ENCODE measurements at regions not wholly inside any gene's neighbourhood (a gene's known extent, or its start where the extent isn't known, plus 50 kb on each side); places are given as distances from the start of the nearest gene placed in this dataset.
"Not testable (repeated sequence)": the region's sequence is repeated elsewhere in the genome, so short reads cannot be mapped to it uniquely, and the experiment has no call there.

DNA sequence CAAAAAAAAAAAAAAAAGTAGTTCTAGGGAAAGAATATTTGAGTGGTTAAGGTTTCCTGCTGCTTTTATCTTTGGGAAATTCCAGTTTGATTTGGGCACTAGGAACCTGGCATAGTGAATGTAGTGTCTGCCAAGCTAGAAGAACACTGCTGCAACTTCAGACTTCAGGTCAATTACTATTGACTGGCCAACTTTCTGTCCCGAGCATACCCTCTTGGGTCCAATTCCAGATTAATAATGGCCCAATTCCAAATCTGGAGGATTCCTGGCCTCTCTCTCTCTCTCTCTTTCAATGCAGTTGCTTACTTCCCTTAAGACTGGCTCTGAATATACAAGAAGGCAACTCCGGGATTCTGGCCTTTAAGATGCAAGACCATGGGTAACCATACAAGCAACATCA, 74.9 kb downstream of the ANKEF1 start:
- DNase-seq (ENCODE audit: low spot score) = peak; percentile 28

- no peak for DNase-seq (ENCODE audit: low spot score)
Observed at GRCh38 chr20:10110151-10110550, 75.4 kb downstream of the ANKEF1 start.

- no peak for DNase-seq (ENCODE audit: low spot score)
Observed at GRCh38 chr20:10111139-10111958, 76.6 kb downstream of the ANKEF1 start.

- DNase-seq (ENCODE audit: low spot score) = no peak
Observed at GRCh38 chr20:10111959-10112250, 77.1 kb downstream of the ANKEF1 start.

GRCh38 chr20:10113746-10114145, 79.0 kb downstream of the ANKEF1 start:
- no peak for DNase-seq (ENCODE audit: low spot score)

GRCh38 chr20:10114598-10114997, 79.8 kb downstream of the ANKEF1 start:
- no peak for DNase-seq (ENCODE audit: low spot score)

DNA sequence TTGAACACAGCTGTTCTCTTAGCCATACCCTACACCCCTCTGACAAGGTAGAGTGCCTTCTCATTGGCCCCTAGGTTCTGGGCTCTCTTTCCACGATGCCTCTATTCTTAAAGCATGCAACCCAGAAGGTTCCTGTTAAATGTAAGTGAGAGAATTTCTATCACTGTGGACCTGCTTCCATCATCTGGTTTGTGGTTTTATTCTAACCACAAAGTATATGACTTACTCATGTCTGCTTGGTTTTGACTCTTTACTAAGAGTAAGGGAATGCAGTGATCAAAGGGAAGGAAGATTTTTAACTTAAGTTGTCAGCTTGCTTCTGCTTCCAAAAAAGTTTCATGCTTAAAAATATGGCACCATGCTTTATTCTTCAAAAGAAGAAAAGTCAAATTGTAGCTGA, 80.2 kb downstream of the ANKEF1 start:
- no peak for DNase-seq (ENCODE audit: low spot score)

- DNase-seq (ENCODE audit: low spot score) = no peak
Observed at GRCh38 chr20:10119336-10119735, 84.5 kb downstream of the ANKEF1 start.

DNA sequence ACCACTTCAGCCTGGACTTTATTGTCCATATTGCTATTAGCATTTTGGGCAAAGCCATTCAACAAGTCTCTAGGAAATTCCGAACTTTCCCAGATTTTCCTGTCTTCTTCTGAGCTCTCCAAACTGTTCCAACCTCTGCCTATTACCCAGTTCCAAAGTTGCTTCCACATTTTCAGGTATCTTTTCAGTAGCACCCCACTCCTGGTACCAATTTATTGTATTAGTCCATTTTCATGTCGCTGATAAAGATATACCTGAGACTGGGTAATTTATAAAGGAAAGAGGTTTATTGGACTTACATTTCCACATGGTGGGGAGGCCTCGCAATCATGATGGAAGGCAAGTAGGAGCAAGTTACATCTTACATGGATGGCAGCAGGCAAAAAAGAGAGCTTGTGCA, 90.1 kb downstream of the ANKEF1 start:
- not testable (repeated sequence) for DNase-seq (ENCODE audit: low spot score)

DNA sequence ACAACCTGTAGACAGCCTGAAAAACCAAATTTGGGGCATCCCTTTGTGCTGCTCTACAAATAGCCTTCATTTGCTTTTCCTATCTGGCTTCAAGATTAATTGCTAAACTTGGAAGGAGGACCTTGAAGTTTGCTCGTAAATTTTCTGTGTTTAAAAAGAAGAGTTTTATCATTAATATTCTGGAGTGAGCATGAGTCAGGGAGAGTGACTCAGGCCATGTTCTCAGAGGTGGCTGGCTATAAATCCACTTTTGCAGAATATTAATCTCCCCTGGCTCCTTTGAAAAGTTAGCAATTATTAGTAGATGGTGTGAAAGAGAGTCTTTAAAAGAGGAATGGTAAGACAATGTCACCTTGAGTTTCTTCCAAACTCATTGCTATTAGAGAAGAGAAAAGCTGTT, 91.0 kb downstream of the ANKEF1 start:
- no peak for DNase-seq (ENCODE audit: low spot score)

GRCh38 chr20:10129749-10130148, 88.9 kb upstream of the SNAP25 start:
- DNase-seq (ENCODE audit: low spot score) = no peak

DNA sequence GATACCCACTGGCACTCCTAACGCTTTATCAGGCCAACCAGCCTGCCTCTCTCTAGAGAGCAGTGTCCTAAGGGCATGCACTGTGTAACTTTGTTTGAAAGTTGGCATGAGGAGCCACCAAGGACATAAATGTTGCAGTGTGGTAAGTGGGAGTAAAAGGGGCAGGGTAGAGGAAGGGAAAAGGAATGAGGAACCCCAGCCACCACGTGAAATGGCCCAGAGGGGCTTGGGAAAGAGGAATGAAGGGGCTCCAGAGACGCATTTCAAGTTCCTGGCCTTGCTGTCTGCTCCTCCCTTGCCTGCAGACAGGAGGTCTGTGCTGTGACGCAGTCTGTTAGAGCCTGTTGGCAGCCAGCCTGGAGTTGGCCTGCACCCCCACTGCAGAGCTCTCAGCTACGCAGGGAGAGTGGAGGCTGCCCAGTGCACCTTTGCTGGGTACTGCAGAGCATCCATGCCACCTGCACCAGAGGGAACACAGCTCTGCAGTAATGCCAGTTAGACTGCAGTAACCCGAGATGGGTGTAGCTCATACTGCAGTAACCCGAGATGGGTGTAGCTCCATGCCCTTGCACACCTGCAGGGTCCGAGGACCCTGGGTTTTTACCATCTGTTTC, 86.8 kb upstream of the SNAP25 start:
- DNase-seq (ENCODE audit: low spot score) = peak; percentile 79

GRCh38 chr20:10132387-10132786, 86.2 kb upstream of the SNAP25 start:
- DNase-seq (ENCODE audit: low spot score) = no peak

GRCh38 chr20:10133532-10133931, 85.1 kb upstream of the SNAP25 start:
- DNase-seq (ENCODE audit: low spot score) = no peak

- no peak for DNase-seq (ENCODE audit: low spot score)
Observed at GRCh38 chr20:10134176-10134575, 84.5 kb upstream of the SNAP25 start.

DNA sequence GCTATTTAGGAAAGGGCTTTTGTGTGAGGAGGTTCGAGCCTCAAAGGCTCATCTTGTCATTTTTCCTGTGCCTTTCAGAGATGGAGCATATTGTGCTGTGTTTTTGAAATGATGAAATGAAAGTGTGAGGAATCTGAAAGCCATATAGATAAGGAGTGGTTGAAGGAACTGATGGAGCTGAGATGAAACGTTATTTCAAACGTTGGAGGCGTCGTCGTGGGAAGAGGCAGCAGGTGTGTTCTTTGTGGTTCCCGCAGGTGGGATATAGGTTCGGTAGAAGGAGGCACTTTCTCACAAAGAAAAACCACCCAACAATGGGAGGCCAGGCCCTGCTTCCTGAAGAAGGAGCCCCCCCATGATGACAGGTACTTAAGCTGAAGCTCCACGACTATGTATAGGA, 83.2 kb upstream of the SNAP25 start:
- DNase-seq (ENCODE audit: low spot score) = no peak

DNA sequence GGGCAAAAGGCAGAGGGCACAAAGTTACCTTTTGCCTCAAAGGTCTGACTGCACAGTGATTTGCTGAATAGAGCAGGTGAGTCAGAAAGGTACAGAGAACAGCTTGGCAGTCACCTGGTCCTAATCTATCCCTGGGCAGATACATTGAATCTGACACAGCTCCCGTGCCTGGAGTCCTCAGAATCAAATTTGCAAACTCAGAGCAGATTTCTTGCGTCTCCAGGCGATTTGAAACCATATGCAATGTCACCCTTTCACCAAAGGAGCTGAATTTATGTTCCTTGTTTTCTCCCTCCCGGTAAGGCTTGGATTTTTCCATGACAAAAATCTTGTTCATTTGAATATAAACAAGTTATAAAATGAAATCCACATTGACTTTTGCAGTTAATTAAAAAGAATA, 81.6 kb upstream of the SNAP25 start:
- DNase-seq (ENCODE audit: low spot score) = no peak

DNA sequence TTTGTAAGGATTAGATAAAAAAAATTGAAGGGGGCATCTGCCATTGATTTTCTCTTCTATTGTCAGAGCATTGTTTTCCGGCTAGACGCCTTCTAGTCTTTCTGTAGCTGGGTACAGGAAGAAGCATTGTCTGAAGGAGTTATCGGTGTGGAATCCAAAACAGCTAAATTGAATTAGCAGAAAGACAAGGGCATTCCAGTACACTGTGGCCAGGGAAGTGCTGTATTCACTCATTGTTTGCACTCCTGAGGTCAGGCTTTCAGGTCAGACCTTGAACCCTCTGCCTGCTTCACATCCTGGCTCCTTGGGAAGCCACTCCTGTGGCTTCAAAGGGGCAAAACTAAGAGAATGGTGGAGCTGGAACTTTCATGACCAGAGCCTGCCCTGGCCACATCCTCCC, 81.1 kb upstream of the SNAP25 start:
- no peak for DNase-seq (ENCODE audit: low spot score)

DNA sequence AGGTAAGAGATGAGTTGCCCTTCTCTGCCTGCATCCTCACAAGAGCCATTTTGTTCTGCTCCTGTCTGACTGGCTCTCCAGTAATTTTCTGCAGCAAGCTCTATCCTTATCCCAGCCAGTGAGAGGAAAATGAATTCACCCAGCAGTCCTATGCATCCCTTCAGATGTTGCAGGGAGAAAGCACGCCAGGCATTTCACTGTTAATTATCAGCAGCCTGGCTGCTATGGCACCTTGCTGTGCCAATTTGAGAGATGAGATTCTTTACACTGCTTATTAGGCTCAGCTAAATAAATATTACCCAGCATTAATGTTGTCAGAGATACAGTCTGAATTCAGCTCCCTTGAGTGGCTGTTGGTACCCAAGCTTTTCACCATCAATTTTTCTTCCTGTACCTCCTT, 61.1 kb upstream of the SNAP25 start:
- no peak for DNase-seq (ENCODE audit: low spot score)

- no peak for DNase-seq (ENCODE audit: low spot score)
Observed at GRCh38 chr20:10167040-10167439, 51.6 kb upstream of the SNAP25 start.

GRCh38 chr20:10167594-10167993, 51.0 kb upstream of the SNAP25 start:
- DNase-seq (ENCODE audit: low spot score) = no peak

All from Ammon's horn (tissue), 1 donor.